ENCODE measurements at regions not wholly inside any gene's neighbourhood (a gene's known extent, or its start where the extent isn't known, plus 50 kb on each side); places are given as distances from the start of the nearest gene placed in this dataset.

DNA sequence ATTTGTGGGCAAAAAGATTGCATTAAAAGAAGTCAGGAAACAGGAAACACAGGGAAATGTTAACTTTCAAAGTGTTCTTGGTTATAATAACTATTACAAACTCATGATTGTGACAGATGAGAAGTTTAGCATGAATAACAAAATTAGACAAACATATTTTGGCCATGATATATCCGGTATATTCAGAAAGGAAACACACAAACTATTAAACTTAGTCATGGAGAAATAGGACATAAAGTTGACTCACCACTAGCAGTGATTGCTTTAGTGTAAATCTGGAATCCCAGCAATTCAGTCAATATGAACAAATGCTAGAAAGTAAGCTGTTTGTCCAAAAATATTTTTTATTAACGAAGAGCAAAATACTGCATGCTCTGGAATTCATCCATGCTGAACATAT is 1299.9 kb downstream of the C4orf33 start:
- Histone ChIP-seq H3K9me3 (ENCODE audit: control insufficient read depth, low read depth, low read length) (no peaks in the 10 kb centered on the region), H3K4me1 (ENCODE audit: control insufficient read depth, extremely low read depth, insufficient read depth, low read length) (no peaks in the 10 kb centered on the region), H3K4me3 (ENCODE audit: control insufficient read depth in 2 of 3, extremely low read depth in 1 of 3, insufficient read depth in 2 of 3, low read depth in 1 of 3, low read length in 3 of 3) (no peak overlapping the region), H3K79me2 (ENCODE audit: control insufficient read depth, insufficient read depth, low read length) (no peaks in the 10 kb centered on the region), H3K4me2 (ENCODE audit: control insufficient read depth, extremely low read depth, insufficient read depth, low read depth, low read length) (no peak overlapping the region), H3K36me3 (ENCODE audit: control insufficient read depth in 2 of 2, extremely low read depth in 1 of 2, insufficient read depth in 2 of 2, low read length in 2 of 2) (no peaks in the 10 kb centered on the region), H3K27ac (ENCODE audit: control insufficient read depth, insufficient read depth, low read length) (no peak overlapping the region), H4K20me1 (ENCODE audit: control insufficient read depth, extremely low read depth, insufficient read depth, low read length) (no peaks in the 10 kb centered on the region), H3K27me3 (ENCODE audit: control insufficient read depth, extremely low read depth, insufficient read depth, low read length) (no peaks in the 10 kb centered on the region), H3K9ac (ENCODE audit: control insufficient read depth, extremely low read depth, insufficient read depth, low read length) (no peak overlapping the region), H2AFZ (ENCODE audit: control insufficient read depth, low read length) (no peak overlapping the region), H3K9me1 (ENCODE audit: control insufficient read depth, extremely low read depth, insufficient read depth, low read length) (no peaks in the 10 kb centered on the region)
- DNase-seq (ENCODE audit: low read depth, low spot score) = no peak
- TF ChIP-seq, protein P1, sequence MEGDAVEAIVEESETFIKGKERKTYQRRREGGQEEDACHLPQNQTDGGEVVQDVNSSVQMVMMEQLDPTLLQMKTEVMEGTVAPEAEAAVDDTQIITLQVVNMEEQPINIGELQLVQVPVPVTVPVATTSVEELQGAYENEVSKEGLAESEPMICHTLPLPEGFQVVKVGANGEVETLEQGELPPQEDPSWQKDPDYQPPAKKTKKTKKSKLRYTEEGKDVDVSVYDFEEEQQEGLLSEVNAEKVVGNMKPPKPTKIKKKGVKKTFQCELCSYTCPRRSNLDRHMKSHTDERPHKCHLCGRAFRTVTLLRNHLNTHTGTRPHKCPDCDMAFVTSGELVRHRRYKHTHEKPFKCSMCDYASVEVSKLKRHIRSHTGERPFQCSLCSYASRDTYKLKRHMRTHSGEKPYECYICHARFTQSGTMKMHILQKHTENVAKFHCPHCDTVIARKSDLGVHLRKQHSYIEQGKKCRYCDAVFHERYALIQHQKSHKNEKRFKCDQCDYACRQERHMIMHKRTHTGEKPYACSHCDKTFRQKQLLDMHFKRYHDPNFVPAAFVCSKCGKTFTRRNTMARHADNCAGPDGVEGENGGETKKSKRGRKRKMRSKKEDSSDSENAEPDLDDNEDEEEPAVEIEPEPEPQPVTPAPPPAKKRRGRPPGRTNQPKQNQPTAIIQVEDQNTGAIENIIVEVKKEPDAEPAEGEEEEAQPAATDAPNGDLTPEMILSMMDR (optimal IDR thresholded peaks at IDR 0.05 in 1 of 3, IDR thresholded peaks at IDR 0.05 in 1 of 3, conservative IDR thresholded peaks at IDR 0.05 in 1 of 3; ENCODE audit: extremely low read depth in 1 of 3, insufficient read depth in 2 of 3, low read length in 3 of 3) = no peak
- TF ChIP-seq EZH2 (IDR thresholded peaks at IDR 0.05; ENCODE audit: low read length) = no peak
- dilution Hi-C loops (cut with MboI; ENCODE audit: extremely low pct_ligation_motif_present, low sequenced_read_pairs) = no loop called here
- FAIRE-seq = no peak

DNA sequence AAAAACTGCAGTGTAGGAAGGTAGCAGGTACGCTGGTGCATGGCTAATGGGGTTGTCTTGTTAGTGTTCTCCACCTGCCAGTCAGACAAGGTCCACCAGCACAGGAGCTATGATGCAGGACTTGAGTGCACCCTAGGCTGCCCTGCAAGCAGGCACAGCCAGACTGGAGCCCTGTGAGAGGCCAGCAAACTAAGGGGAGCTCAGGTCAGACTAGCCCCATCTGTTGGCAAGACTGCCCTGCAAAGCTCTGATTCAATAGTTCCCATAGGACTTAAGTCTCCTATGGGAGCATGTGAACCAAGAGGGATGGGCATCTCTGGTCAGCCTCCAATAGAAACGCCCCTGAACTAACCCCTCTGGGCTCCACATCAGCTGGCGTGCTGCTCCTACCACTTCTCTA is 1307.3 kb downstream of the C4orf33 start:
- Histone ChIP-seq H3K9ac (ENCODE audit: control insufficient read depth, extremely low read depth, insufficient read depth, low read length) (no peak overlapping the region), H3K27me3 (ENCODE audit: control insufficient read depth, extremely low read depth, insufficient read depth, low read length) (no peaks in the 10 kb centered on the region), H3K4me1 (ENCODE audit: control insufficient read depth, extremely low read depth, insufficient read depth, low read length) (no peaks in the 10 kb centered on the region), H3K4me3 (ENCODE audit: control insufficient read depth in 2 of 3, extremely low read depth in 1 of 3, insufficient read depth in 2 of 3, low read depth in 1 of 3, low read length in 3 of 3) (no peak overlapping the region), H3K36me3 (ENCODE audit: control insufficient read depth in 2 of 2, extremely low read depth in 1 of 2, insufficient read depth in 2 of 2, low read length in 2 of 2) (no peaks in the 10 kb centered on the region), H3K27ac (ENCODE audit: control insufficient read depth, insufficient read depth, low read length) (no peak overlapping the region), H3K4me2 (ENCODE audit: control insufficient read depth, extremely low read depth, insufficient read depth, low read depth, low read length) (no peak overlapping the region), H3K9me1 (ENCODE audit: control insufficient read depth, extremely low read depth, insufficient read depth, low read length) (no peaks in the 10 kb centered on the region), H4K20me1 (ENCODE audit: control insufficient read depth, extremely low read depth, insufficient read depth, low read length) (no peaks in the 10 kb centered on the region), H3K79me2 (ENCODE audit: control insufficient read depth, insufficient read depth, low read length) (no peaks in the 10 kb centered on the region), H2AFZ (ENCODE audit: control insufficient read depth, low read length) (no peak overlapping the region), H3K9me3 (ENCODE audit: control insufficient read depth, low read depth, low read length) (peaks cover 4% of the 10 kb centered on the region)
- dilution Hi-C loops (cut with MboI; ENCODE audit: extremely low pct_ligation_motif_present, low sequenced_read_pairs) = no loop called here
- FAIRE-seq (no peak), DNase-seq (ENCODE audit: low read depth, low spot score) (no peak)
- TF ChIP-seq, protein P1 (optimal IDR thresholded peaks at IDR 0.05 in 1 of 3, IDR thresholded peaks at IDR 0.05 in 1 of 3, conservative IDR thresholded peaks at IDR 0.05 in 1 of 3; ENCODE audit: extremely low read depth in 1 of 3, insufficient read depth in 2 of 3, low read length in 3 of 3) = no peak
- no peak for TF ChIP-seq EZH2 (IDR thresholded peaks at IDR 0.05; ENCODE audit: low read length)
